Hepatocyte (in vitro differentiated cells): ENCODE measurements at regions not wholly inside any gene's neighbourhood (a gene's known extent, or its start where the extent isn't known, plus 50 kb on each side); places are given as distances from the start of the nearest gene placed in this dataset.

Source experiments
- DNase-seq: peaks from one replicate; pipeline ENCODE4 v3.0.0-alpha.2; 2016; ENCODE audit warnings: low spot score
- H2AFZ ChIP-seq: fragments of 200-600 bp; sonication (generic); 2 replicates; pipeline ENCODE4 v1.6.0; 2016; ENCODE audit warnings: antibody characterized with exemption, mild to moderate bottlenecking
- H3K27ac ChIP-seq: fragments of 200-600 bp; sonication (generic); 2 replicates; pipeline ENCODE4 v1.5.1; 2016; ENCODE audit warnings: mild to moderate bottlenecking
- H3K27me3 ChIP-seq: fragments of 200-600 bp; sonication (generic); 2 replicates; pipeline ENCODE4 v1.6.1; 2016
- H3K36me3 ChIP-seq: fragments of 200-600 bp; sonication (generic); replicated peaks from 2 replicates; pipeline ENCODE4 v1.5.1; 2016; ENCODE audit warnings: low read depth; ENCODE audit not compliant: insufficient read depth
- H3K4me1 ChIP-seq: fragments of 200-600 bp; sonication (generic); 2 replicates; pipeline ENCODE4 v1.5.1; 2016; ENCODE audit warnings: mild to moderate bottlenecking, moderate library complexity; ENCODE audit not compliant: insufficient read depth
- H3K4me2 ChIP-seq: fragments of 200-600 bp; sonication (generic); 2 replicates; pipeline ENCODE4 v1.6.0; 2016
- H3K4me3 ChIP-seq: fragments of 200-600 bp; sonication (generic); 2 replicates; pipeline ENCODE4 v1.5.1; 2016; ENCODE audit warnings: mild to moderate bottlenecking
- H3K79me2 ChIP-seq: fragments of 200-600 bp; sonication (generic); 2 replicates; pipeline ENCODE4 v1.6.0; 2017; ENCODE audit warnings: mild to moderate bottlenecking
- H3K9me2 ChIP-seq: fragments of 200-600 bp; sonication (generic); replicated peaks from 2 replicates; pipeline ENCODE4 v1.6.0; 2017; ENCODE audit warnings: mild to moderate bottlenecking; ENCODE audit not compliant: insufficient read depth
- H3K9me3 ChIP-seq: fragments of 200-600 bp; sonication (generic); 2 replicates; pipeline ENCODE4 v1.5.1; 2016; ENCODE audit warnings: low read depth, mild to moderate bottlenecking
- H4K20me1 ChIP-seq: fragments of 200-600 bp; sonication (generic); 2 replicates; pipeline ENCODE4 v1.6.0; 2016; ENCODE audit warnings: mild to moderate bottlenecking; ENCODE audit not compliant: insufficient read depth, poor library complexity, severe bottlenecking
- CTCF ChIP-seq: fragments of 200-600 bp; sonication (generic); IDR thresholded peaks from 2 replicates; pipeline ENCODE4 v1.5.1; 2016; ENCODE audit warnings: antibody characterized with exemption, mild to moderate bottlenecking; ENCODE audit not compliant: poor library complexity
- EZH2 ChIP-seq: fragments of 200-600 bp; sonication (generic); IDR thresholded peaks from 2 replicates; pipeline ENCODE4 v1.6.1; 2016; ENCODE audit warnings: antibody characterized with exemption, mild to moderate bottlenecking, borderline replicate concordance
- EZH2phosphoT487 ChIP-seq: fragments of 200-600 bp; sonication (generic); IDR thresholded peaks from one replicate; pipeline ENCODE4 v1.6.1; 2018; ENCODE audit warnings: antibody characterized with exemption, mild to moderate bottlenecking, low read depth, moderate library complexity; ENCODE audit not compliant: unreplicated experiment, severe bottlenecking
- WGBS: methylation state at CpG from one replicate; pipeline ENCODE4 v1.1.6; 2016; ENCODE audit warnings: low lambda C conversion rate; ENCODE audit errors: missing lambda C conversion rate; 5-methylcytosine and 5-hydroxymethylcytosine counted together

GRCh38 chr3:34377961-34378360 lies 579.5 kb downstream of the PDCD6IP start:
- H3K27ac ChIP-seq = no peak overlapping the region
- no peak for DNase-seq

GRCh38 chr3:34381243-34381642 lies 582.8 kb downstream of the PDCD6IP start:
- no peak overlapping the region for H3K4me3 ChIP-seq
- no peaks in the 10 kb centered on the region for H3K27me3 ChIP-seq
- H3K4me2 ChIP-seq = no peak overlapping the region
- H3K79me2 ChIP-seq = no peaks in the 10 kb centered on the region
- no peaks in the 10 kb centered on the region for H4K20me1 ChIP-seq
- H3K36me3 ChIP-seq = no peaks in the 10 kb centered on the region
- no peak for DNase-seq
- H3K27ac ChIP-seq = no peak overlapping the region
- no peaks in the 10 kb centered on the region for H3K9me2 ChIP-seq
- no peak overlapping the region for H2AFZ ChIP-seq
- TF ChIP-seq CTCF (no peak), EZH2phosphoT487 (no peak), EZH2 (no peak)
- no peaks in the 10 kb centered on the region for H3K4me1 ChIP-seq
- no peaks in the 10 kb centered on the region for H3K9me3 ChIP-seq

More at GRCh38 chr3:34377961-34378360, 579.5 kb downstream of the PDCD6IP start:
- H3K4me3 ChIP-seq = no peak overlapping the region
- no peak overlapping the region for H3K4me2 ChIP-seq
- no peaks in the 10 kb centered on the region for H3K9me3 ChIP-seq
- 96% methylated on average over 6 of the region's 6 CpGs for WGBS
- H3K27me3 ChIP-seq = no peaks in the 10 kb centered on the region
- no peaks in the 10 kb centered on the region for H3K79me2 ChIP-seq
- H3K4me1 ChIP-seq = no peaks in the 10 kb centered on the region
- TF ChIP-seq EZH2 (no peak), CTCF (no peak), EZH2phosphoT487 (no peak)
- H4K20me1 ChIP-seq = no peaks in the 10 kb centered on the region
- no peaks in the 10 kb centered on the region for H3K36me3 ChIP-seq
- no peaks in the 10 kb centered on the region for H3K9me2 ChIP-seq
- no peak overlapping the region for H2AFZ ChIP-seq

DNA sequence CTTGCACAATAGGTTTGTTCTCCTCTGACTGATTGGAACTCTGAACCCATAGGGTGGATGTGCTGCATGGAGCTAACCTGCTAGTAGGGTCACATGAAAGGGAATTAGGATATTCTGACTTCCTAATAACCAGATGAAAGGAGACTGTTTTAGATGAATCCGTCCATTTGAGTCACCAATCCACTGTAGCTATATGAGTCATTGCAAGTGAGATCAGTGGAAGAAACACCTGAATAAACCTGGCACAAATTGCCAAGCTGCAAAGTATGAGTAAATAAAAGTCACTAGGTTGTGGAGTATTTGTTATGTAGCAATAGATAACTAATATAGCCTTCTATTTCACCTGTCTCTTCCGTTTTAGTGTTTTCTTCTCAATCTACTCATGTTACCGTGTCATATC lies 584.4 kb downstream of the PDCD6IP start:
- Histone ChIP-seq H3K9me3 (no peaks in the 10 kb centered on the region), H3K36me3 (no peaks in the 10 kb centered on the region), H2AFZ (no peak overlapping the region), H3K27ac (peak overlapping the region; percentile 1), H3K4me2 (no peak overlapping the region), H3K79me2 (no peaks in the 10 kb centered on the region), H4K20me1 (no peaks in the 10 kb centered on the region), H3K27me3 (no peaks in the 10 kb centered on the region), H3K4me1 (no peaks in the 10 kb centered on the region), H3K9me2 (no peaks in the 10 kb centered on the region), H3K4me3 (no peak overlapping the region)
- no peak for TF ChIP-seq CTCF
- no peak for TF ChIP-seq EZH2
- no peak for TF ChIP-seq EZH2phosphoT487
- WGBS = 67% methylated on average over 3 of the region's 3 CpGs
- peak; percentile 25 for DNase-seq

GRCh38 chr3:34386309-34386708 lies 587.9 kb downstream of the PDCD6IP start:
- TF ChIP-seq EZH2 (no peak), CTCF (no peak), EZH2phosphoT487 (no peak)

More at GRCh38 chr3:34386309-34386708, 587.9 kb downstream of the PDCD6IP start:
- H3K36me3 ChIP-seq = no peaks in the 10 kb centered on the region
- H3K4me3 ChIP-seq = no peak overlapping the region
- no peaks in the 10 kb centered on the region for H3K9me2 ChIP-seq
- H3K79me2 ChIP-seq = no peaks in the 10 kb centered on the region
- no peak overlapping the region for H3K27ac ChIP-seq
- no peak for DNase-seq
- no peak overlapping the region for H3K4me2 ChIP-seq
- no peaks in the 10 kb centered on the region for H3K4me1 ChIP-seq
- no peaks in the 10 kb centered on the region for H4K20me1 ChIP-seq
- no peaks in the 10 kb centered on the region for H3K27me3 ChIP-seq
- no peaks in the 10 kb centered on the region for H3K9me3 ChIP-seq
- no peak overlapping the region for H2AFZ ChIP-seq
